ENCODE measurements at regions not wholly inside any gene's neighbourhood (a gene's known extent, or its start where the extent isn't known, plus 50 kb on each side); places are given as distances from the start of the nearest gene placed in this dataset.

DNA sequence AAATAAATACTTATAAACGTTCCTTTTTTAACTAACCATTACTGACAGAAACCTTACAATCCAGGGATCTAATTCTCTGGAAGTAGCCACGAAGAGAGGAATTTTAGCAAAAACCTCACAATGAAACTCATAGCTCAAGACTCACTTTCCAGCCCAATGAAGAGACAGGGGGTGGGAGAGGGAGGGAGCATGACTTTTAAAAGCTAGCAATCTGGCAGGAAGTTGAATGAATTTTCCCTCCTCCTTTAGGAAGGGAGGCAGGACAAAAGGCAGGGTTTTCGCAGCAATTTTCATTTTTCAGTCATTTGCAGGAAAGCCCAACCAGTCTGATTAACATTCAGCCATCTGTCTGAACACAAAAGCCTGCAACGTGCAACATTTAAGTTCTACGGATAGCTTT, 381.5 kb upstream of the PSMD7 start:
- no peaks in the 10 kb centered on the region for H3K9me3 ChIP-seq (ENCODE audit: control insufficient read depth, low read depth, low read length)
- no peak overlapping the region for H3K4me3 ChIP-seq (ENCODE audit: control insufficient read depth in 2 of 3, extremely low read depth in 1 of 3, insufficient read depth in 2 of 3, low read depth in 1 of 3, low read length in 3 of 3)
- no peak for TF ChIP-seq EZH2 (IDR thresholded peaks at IDR 0.05; ENCODE audit: low read length)
- TF ChIP-seq, protein P1, sequence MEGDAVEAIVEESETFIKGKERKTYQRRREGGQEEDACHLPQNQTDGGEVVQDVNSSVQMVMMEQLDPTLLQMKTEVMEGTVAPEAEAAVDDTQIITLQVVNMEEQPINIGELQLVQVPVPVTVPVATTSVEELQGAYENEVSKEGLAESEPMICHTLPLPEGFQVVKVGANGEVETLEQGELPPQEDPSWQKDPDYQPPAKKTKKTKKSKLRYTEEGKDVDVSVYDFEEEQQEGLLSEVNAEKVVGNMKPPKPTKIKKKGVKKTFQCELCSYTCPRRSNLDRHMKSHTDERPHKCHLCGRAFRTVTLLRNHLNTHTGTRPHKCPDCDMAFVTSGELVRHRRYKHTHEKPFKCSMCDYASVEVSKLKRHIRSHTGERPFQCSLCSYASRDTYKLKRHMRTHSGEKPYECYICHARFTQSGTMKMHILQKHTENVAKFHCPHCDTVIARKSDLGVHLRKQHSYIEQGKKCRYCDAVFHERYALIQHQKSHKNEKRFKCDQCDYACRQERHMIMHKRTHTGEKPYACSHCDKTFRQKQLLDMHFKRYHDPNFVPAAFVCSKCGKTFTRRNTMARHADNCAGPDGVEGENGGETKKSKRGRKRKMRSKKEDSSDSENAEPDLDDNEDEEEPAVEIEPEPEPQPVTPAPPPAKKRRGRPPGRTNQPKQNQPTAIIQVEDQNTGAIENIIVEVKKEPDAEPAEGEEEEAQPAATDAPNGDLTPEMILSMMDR (optimal IDR thresholded peaks at IDR 0.05 in 1 of 3, IDR thresholded peaks at IDR 0.05 in 1 of 3, conservative IDR thresholded peaks at IDR 0.05 in 1 of 3; ENCODE audit: extremely low read depth in 1 of 3, insufficient read depth in 2 of 3, low read length in 3 of 3) = no peak
- no peaks in the 10 kb centered on the region for H3K36me3 ChIP-seq (ENCODE audit: control insufficient read depth in 2 of 2, extremely low read depth in 1 of 2, insufficient read depth in 2 of 2, low read length in 2 of 2)
- no peak overlapping the region for H2AFZ ChIP-seq (ENCODE audit: control insufficient read depth, low read length)
- no peak for FAIRE-seq
- H3K27me3 ChIP-seq (ENCODE audit: control insufficient read depth, extremely low read depth, insufficient read depth, low read length) = no peaks in the 10 kb centered on the region
- no peak overlapping the region for H3K9ac ChIP-seq (ENCODE audit: control insufficient read depth, extremely low read depth, insufficient read depth, low read length)
- dilution Hi-C loops (cut with MboI; ENCODE audit: extremely low pct_ligation_motif_present, low sequenced_read_pairs) = no loop called here
- no peak overlapping the region for H3K4me2 ChIP-seq (ENCODE audit: control insufficient read depth, extremely low read depth, insufficient read depth, low read depth, low read length)
- no peak overlapping the region for H3K27ac ChIP-seq (ENCODE audit: control insufficient read depth, insufficient read depth, low read length)
- no peaks in the 10 kb centered on the region for H3K4me1 ChIP-seq (ENCODE audit: control insufficient read depth, extremely low read depth, insufficient read depth, low read length)
- H4K20me1 ChIP-seq (ENCODE audit: control insufficient read depth, extremely low read depth, insufficient read depth, low read length) = no peaks in the 10 kb centered on the region
- no peaks in the 10 kb centered on the region for H3K79me2 ChIP-seq (ENCODE audit: control insufficient read depth, insufficient read depth, low read length)
- no peak for DNase-seq (ENCODE audit: low read depth, low spot score)
- no peaks in the 10 kb centered on the region for H3K9me1 ChIP-seq (ENCODE audit: control insufficient read depth, extremely low read depth, insufficient read depth, low read length)

DNA sequence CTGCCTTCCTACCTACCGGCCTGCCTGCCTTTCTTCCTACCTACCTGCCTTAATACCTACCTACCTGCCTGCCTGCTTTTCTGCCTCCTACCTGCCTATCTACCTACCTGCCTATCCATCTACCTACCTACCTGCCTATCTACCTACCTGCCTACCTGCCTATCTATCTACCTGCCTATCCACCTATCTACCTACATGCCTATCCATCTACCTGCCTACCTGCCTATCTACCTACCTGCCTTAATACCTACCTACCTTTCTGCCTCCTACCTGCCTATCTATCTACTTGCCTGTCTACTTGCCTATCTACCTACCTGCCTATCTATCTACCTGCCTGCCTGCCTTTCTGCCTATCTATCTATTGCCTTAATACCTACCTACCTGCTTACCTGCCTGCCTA, 383.8 kb upstream of the PSMD7 start:
- no peak overlapping the region for H3K27ac ChIP-seq (ENCODE audit: control insufficient read depth, insufficient read depth, low read length)
- no peaks in the 10 kb centered on the region for H3K9me1 ChIP-seq (ENCODE audit: control insufficient read depth, extremely low read depth, insufficient read depth, low read length)
- H3K9ac ChIP-seq (ENCODE audit: control insufficient read depth, extremely low read depth, insufficient read depth, low read length) = no peak overlapping the region
- TF ChIP-seq, protein P1 (optimal IDR thresholded peaks at IDR 0.05 in 1 of 3, IDR thresholded peaks at IDR 0.05 in 1 of 3, conservative IDR thresholded peaks at IDR 0.05 in 1 of 3; ENCODE audit: extremely low read depth in 1 of 3, insufficient read depth in 2 of 3, low read length in 3 of 3) = no peak
- no peak for TF ChIP-seq EZH2 (IDR thresholded peaks at IDR 0.05; ENCODE audit: low read length)
- H3K79me2 ChIP-seq (ENCODE audit: control insufficient read depth, insufficient read depth, low read length) = no peaks in the 10 kb centered on the region
- H3K4me3 ChIP-seq (ENCODE audit: control insufficient read depth in 2 of 3, extremely low read depth in 1 of 3, insufficient read depth in 2 of 3, low read depth in 1 of 3, low read length in 3 of 3) = no peak overlapping the region
- no peaks in the 10 kb centered on the region for H3K9me3 ChIP-seq (ENCODE audit: control insufficient read depth, low read depth, low read length)
- H2AFZ ChIP-seq (ENCODE audit: control insufficient read depth, low read length) = no peak overlapping the region
- H3K4me2 ChIP-seq (ENCODE audit: control insufficient read depth, extremely low read depth, insufficient read depth, low read depth, low read length) = no peak overlapping the region
- no peak for DNase-seq (ENCODE audit: low read depth, low spot score)
- H3K36me3 ChIP-seq (ENCODE audit: control insufficient read depth in 2 of 2, extremely low read depth in 1 of 2, insufficient read depth in 2 of 2, low read length in 2 of 2) = no peaks in the 10 kb centered on the region
- H3K4me1 ChIP-seq (ENCODE audit: control insufficient read depth, extremely low read depth, insufficient read depth, low read length) = no peaks in the 10 kb centered on the region
- H4K20me1 ChIP-seq (ENCODE audit: control insufficient read depth, extremely low read depth, insufficient read depth, low read length) = no peaks in the 10 kb centered on the region
- FAIRE-seq = no peak
- H3K27me3 ChIP-seq (ENCODE audit: control insufficient read depth, extremely low read depth, insufficient read depth, low read length) = no peaks in the 10 kb centered on the region
- dilution Hi-C loops (cut with MboI; ENCODE audit: extremely low pct_ligation_motif_present, low sequenced_read_pairs) = no loop called here

Data from keratinocyte (primary cell).